ENCODE measurements at regions not wholly inside any gene's neighbourhood (a gene's known extent, or its start where the extent isn't known, plus 50 kb on each side); places are given as distances from the start of the nearest gene placed in this dataset.

GRCh38 chr13:54194233-54195024, 1165.8 kb downstream of the OLFM4 start:
- Histone ChIP-seq H3K4me2 (ENCODE audit: insufficient read depth in 1 of 2, low read depth in 2 of 2, low read length in 2 of 2) (peak overlapping the region; percentile 23 to 30; a peak in 3 of 4 replicates), H2BK12ac (ENCODE audit: low read depth, low read length) (no peak overlapping the region), H3K14ac (ENCODE audit: insufficient read length) (no peak overlapping the region), H2BK20ac (ENCODE audit: low read length) (no peak overlapping the region), H2AFZ (ENCODE audit: low read length) (no peak overlapping the region), H3K56ac (replicated peaks; ENCODE audit: insufficient read length, low read depth, low read length) (no peak overlapping the region), H3K23me2 (ENCODE audit: low read depth, low read length) (no peaks in the 10 kb centered on the region), H3K79me1 (ENCODE audit: low read depth, low read length) (no peaks in the 10 kb centered on the region), H3K4ac (replicated peaks; ENCODE audit: insufficient read length, low read depth, low read length) (no peak overlapping the region), H3K4me1 (replicated peaks in 1 of 4; ENCODE audit: control insufficient read depth in 3 of 4, insufficient read depth in 4 of 4, low read length in 3 of 4) (peaks cover 0 to 18% (median 1%) of the 10 kb centered on the region in 4 experiments; a peak in 2 of 7 replicates), H4K91ac (replicated peaks; ENCODE audit: insufficient read length, low read length) (no peak overlapping the region), H3K4me3 (ENCODE audit: extremely low read depth in 1 of 4, insufficient read depth in 2 of 4, low read depth in 3 of 4, low read length in 4 of 4) (no peak overlapping the region), H3K9ac (replicated peaks in 1 of 4; ENCODE audit: extremely low read depth in 1 of 4, low read depth in 3 of 4, low read length in 3 of 4) (no peak overlapping the region), H3K79me2 (ENCODE audit: control insufficient read depth in 1 of 2, insufficient read depth in 2 of 2, low read length in 2 of 2) (no peaks in the 10 kb centered on the region), H2AK5ac (ENCODE audit: low read depth, low read length) (no peak overlapping the region), H4K5ac (ENCODE audit: insufficient read length, low read depth, low read length) (no peak overlapping the region), H4K8ac (ENCODE audit: extremely low read depth, insufficient read depth, low read length) (no peak overlapping the region), H3K27me3 (replicated peaks in 1 of 4; ENCODE audit: control insufficient read depth in 3 of 4, extremely low read depth in 1 of 4, insufficient read depth in 3 of 4, low read length in 3 of 4) (no peaks in the 10 kb centered on the region), H3K9me3 (ENCODE audit: insufficient read depth in 2 of 2, low read depth in 1 of 2, low read length in 1 of 2) (no peaks in the 10 kb centered on the region), H3K23ac (ENCODE audit: insufficient read length) (no peak overlapping the region), H3K27ac (ENCODE audit: low read depth, low read length) (no peak overlapping the region), H2BK120ac (replicated peaks; ENCODE audit: low read depth, low read length) (no peak overlapping the region), H2BK15ac (ENCODE audit: low read length) (no peak overlapping the region), H2BK5ac (ENCODE audit: low read depth, low read length) (no peak overlapping the region), H4K20me1 (replicated peaks in 1 of 2; ENCODE audit: control insufficient read depth in 1 of 2, insufficient read depth in 2 of 2, low read length in 2 of 2) (no peaks in the 10 kb centered on the region), H3K36me3 (ENCODE audit: control insufficient read depth in 2 of 4, insufficient read depth in 4 of 4, low read length in 3 of 4) (no peaks in the 10 kb centered on the region), H3K18ac (ENCODE audit: extremely low read depth, low read length) (no peak overlapping the region)
- WGBS, 2 experiments (ENCODE audit: extremely low coverage in 1 of 2, insufficient coverage in 1 of 2, insufficient read length in 1 of 2, insufficient replicate concordance in 2 of 2, low coverage in 1 of 2, low lambda C conversion rate in 2 of 2, missing lambda C conversion rate in 1 of 2) = 48% methylated on average over 5 of the region's 5 CpGs; no CpG with 5 or more reads in 1 of the 2 experiments
- ChIA-PET POLR2A (ENCODE audit: partially characterized antibody) (no interaction called here), CTCF (ENCODE audit: partially characterized antibody) (interaction anchor here (1.3 to 2.2 kb wide), 3 partner anchors 9 to 412 kb away, joined by 3 to 7 read pairs (median 3); no protein-coding TSS in a partner anchor)
- FAIRE-seq (no peak), DNase-seq (ENCODE audit: low read depth in 1 of 2, low spot score in 2 of 2) (no peak)
- TF ChIP-seq JUND (IDR thresholded peaks at IDR 0.05; ENCODE audit: low read length) = no peak
- TF ChIP-seq KDM1A (IDR thresholded peaks at IDR 0.05; ENCODE audit: borderline replicate concordance, low read length) = no peak
- no peak for TF ChIP-seq USF2 (IDR thresholded peaks at IDR 0.05; ENCODE audit: low read length)
- no peak for TF ChIP-seq HDAC6 (IDR thresholded peaks at IDR 0.05; ENCODE audit: low read depth, low read length)
- no peak for TF ChIP-seq E2F6 (IDR thresholded peaks at IDR 0.05)
- TF ChIP-seq CHD2 (IDR thresholded peaks at IDR 0.05; ENCODE audit: low read length) = no peak
- TF ChIP-seq CBX8 (IDR thresholded peaks at IDR 0.05; ENCODE audit: borderline replicate concordance, low read depth, low read length) = no peak
- no peak for TF ChIP-seq TAF7 (optimal IDR thresholded peaks at IDR 0.05; ENCODE audit: borderline replicate concordance, low read depth, low read length)
- TF ChIP-seq BCL11A (IDR thresholded peaks at IDR 0.05; ENCODE audit: low read depth in 2 of 2, low read length in 2 of 2) = no peak
- no peak for TF ChIP-seq CREB1 (IDR thresholded peaks at IDR 0.05)
- no peak for TF ChIP-seq EP300 (IDR thresholded peaks at IDR 0.05; ENCODE audit: borderline replicate concordance in 1 of 2, low read depth in 2 of 2, low read length in 2 of 2)

All from H1 (cell line).